Activated CD8-positive, alpha-beta T cell treated with anti-CD3 and anti-CD28 coated beads, Interleukin-2, amount 10 ng/mL, durations not matched to agents 7 days and 5 days (primary cell): ENCODE measurements at regions not wholly inside any gene's neighbourhood (a gene's known extent, or its start where the extent isn't known, plus 50 kb on each side); places are given as distances from the start of the nearest gene placed in this dataset.

Experiments used
- ATAC-seq: fragments of 150-1000 bp; cut with Tn5 transposase; one replicate; pipeline ENCODE4 v1.10.0; 2021; ENCODE audit warnings: moderate library complexity
- CTCF ChIA-PET: fragments of 350-600 bp; sonication (Branson Sonifier 250); formaldehyde crosslinking; loops from one replicate; lab custom pipeline; 2021; ENCODE audit warnings: antibody characterized with exemption; lab: Charles Lee
- POLR2A ChIA-PET: fragments of 350-600 bp; sonication (Branson Sonifier 250); formaldehyde crosslinking; loops from one replicate; lab custom pipeline; 2021; ENCODE audit warnings: antibody characterized with exemption; lab: Charles Lee
- DNase-seq: peaks from one replicate; pipeline ENCODE4 v3.0.0-alpha.2; 2020
- H3K27ac Mint-ChIP-seq: one replicate; pipeline ENCODE4 v1.8.0; 2021; ENCODE audit warnings: mild to moderate bottlenecking, mixed read lengths
- H3K27me3 Mint-ChIP-seq: one replicate; pipeline ENCODE4 v1.8.0; 2021; ENCODE audit warnings: low read depth, mixed read lengths
- H3K36me3 Mint-ChIP-seq: one replicate; pipeline ENCODE4 v1.8.0; 2021; ENCODE audit warnings: low read depth, mixed read lengths
- H3K4me1 Mint-ChIP-seq: one replicate; pipeline ENCODE4 v1.8.0; 2021; ENCODE audit warnings: low read depth, mixed read lengths
- H3K4me3 Mint-ChIP-seq: one replicate; pipeline ENCODE4 v1.8.0; 2021; ENCODE audit warnings: mild to moderate bottlenecking, mixed read lengths
- H3K9me3 Mint-ChIP-seq: one replicate; pipeline ENCODE4 v1.8.0; 2022; ENCODE audit warnings: mixed read lengths; ENCODE audit not compliant: insufficient read depth

- no peak for DNase-seq
- Mint-ChIP-seq H3K9me3 (no peaks in the 10 kb centered on the region), H3K27me3 (no peaks in the 10 kb centered on the region), H3K4me1 (no peaks in the 10 kb centered on the region), H3K27ac (no peak overlapping the region), H3K36me3 (no peaks in the 10 kb centered on the region), H3K4me3 (no peak overlapping the region)
- no peak for ATAC-seq
- ChIA-PET CTCF (no interaction called here), POLR2A (no interaction called here)
Observed at GRCh38 chr10:44519361-44519760, 134.5 kb upstream of the CXCL12 start.

GRCh38 chr10:44520651-44521050 is 135.8 kb upstream of the CXCL12 start:
- no peaks in the 10 kb centered on the region for H3K9me3 Mint-ChIP-seq
- H3K27ac Mint-ChIP-seq: no peak overlapping the region
- no peak for ATAC-seq
- ChIA-PET POLR2A (no interaction called here), CTCF (no interaction called here)
- DNase-seq: no peak
- H3K36me3 Mint-ChIP-seq: no peaks in the 10 kb centered on the region
- H3K4me1 Mint-ChIP-seq: no peaks in the 10 kb centered on the region
- H3K27me3 Mint-ChIP-seq: no peaks in the 10 kb centered on the region
- H3K4me3 Mint-ChIP-seq: no peak overlapping the region

GRCh38 chr10:44539178-44539577 is 154.3 kb upstream of the CXCL12 start:
- H3K36me3 Mint-ChIP-seq: no peaks in the 10 kb centered on the region
- H3K9me3 Mint-ChIP-seq: no peaks in the 10 kb centered on the region
- no peak for ATAC-seq
- POLR2A ChIA-PET: no interaction called here
- H3K27me3 Mint-ChIP-seq: no peaks in the 10 kb centered on the region
- CTCF ChIA-PET: no interaction called here
- no peak for DNase-seq
- no peaks in the 10 kb centered on the region for H3K4me1 Mint-ChIP-seq
- no peak overlapping the region for H3K27ac Mint-ChIP-seq
- H3K4me3 Mint-ChIP-seq: no peak overlapping the region

GRCh38 chr10:44552726-44553125 is 167.8 kb upstream of the CXCL12 start:
- CTCF ChIA-PET: no interaction called here

GRCh38 chr10:44557596-44558191 is 172.8 kb upstream of the CXCL12 start:
- H3K9me3 Mint-ChIP-seq: no peaks in the 10 kb centered on the region
- no peak overlapping the region for H3K4me3 Mint-ChIP-seq
- no peaks in the 10 kb centered on the region for H3K4me1 Mint-ChIP-seq
- POLR2A ChIA-PET: no interaction called here
- no peak overlapping the region for H3K27ac Mint-ChIP-seq
- CTCF ChIA-PET: no interaction called here
- DNase-seq (no peak), ATAC-seq (no peak)
- no peaks in the 10 kb centered on the region for H3K27me3 Mint-ChIP-seq
- H3K36me3 Mint-ChIP-seq: no peaks in the 10 kb centered on the region

More at GRCh38 chr10:44552726-44553125, 167.8 kb upstream of the CXCL12 start:
- Mint-ChIP-seq H3K36me3 (no peaks in the 10 kb centered on the region), H3K4me3 (no peak overlapping the region), H3K4me1 (no peaks in the 10 kb centered on the region), H3K27me3 (no peaks in the 10 kb centered on the region), H3K27ac (no peak overlapping the region), H3K9me3 (no peaks in the 10 kb centered on the region)
- POLR2A ChIA-PET: interaction anchor here (0.6 kb wide), 1 partner anchor 58 kb away, joined by 3 read pairs; no protein-coding TSS in a partner anchor
- ATAC-seq (no peak), DNase-seq (no peak)

- H3K4me1 Mint-ChIP-seq: no peaks in the 10 kb centered on the region
- ATAC-seq (no peak), DNase-seq (no peak)
- no peak overlapping the region for H3K4me3 Mint-ChIP-seq
- CTCF ChIA-PET: no interaction called here
- H3K36me3 Mint-ChIP-seq: no peaks in the 10 kb centered on the region
- no peaks in the 10 kb centered on the region for H3K27me3 Mint-ChIP-seq
- no peak overlapping the region for H3K27ac Mint-ChIP-seq
- no peaks in the 10 kb centered on the region for H3K9me3 Mint-ChIP-seq
- POLR2A ChIA-PET: no interaction called here
Observed at GRCh38 chr10:44558521-44558920, 173.6 kb upstream of the CXCL12 start.

GRCh38 chr10:44564361-44564760 is 179.5 kb upstream of the CXCL12 start:
- CTCF ChIA-PET: no interaction called here
- no peaks in the 10 kb centered on the region for H3K36me3 Mint-ChIP-seq

GRCh38 chr10:44564790-44565189 is 179.9 kb upstream of the CXCL12 start:
- Mint-ChIP-seq H3K36me3 (no peaks in the 10 kb centered on the region), H3K27ac (no peak overlapping the region), H3K27me3 (no peaks in the 10 kb centered on the region), H3K4me3 (no peak overlapping the region), H3K4me1 (no peaks in the 10 kb centered on the region), H3K9me3 (no peaks in the 10 kb centered on the region)
- ChIA-PET POLR2A (no interaction called here), CTCF (no interaction called here)
- ATAC-seq (no peak), DNase-seq (no peak)

More at GRCh38 chr10:44564361-44564760, 179.5 kb upstream of the CXCL12 start:
- Mint-ChIP-seq H3K4me3 (no peak overlapping the region), H3K4me1 (no peaks in the 10 kb centered on the region), H3K9me3 (no peaks in the 10 kb centered on the region), H3K27ac (no peak overlapping the region), H3K27me3 (no peaks in the 10 kb centered on the region)
- ATAC-seq (no peak), DNase-seq (no peak)
- POLR2A ChIA-PET: no interaction called here

GRCh38 chr10:44566786-44567185 is 181.9 kb upstream of the CXCL12 start:
- CTCF ChIA-PET: no interaction called here

GRCh38 chr10:44567471-44567870 is 182.6 kb upstream of the CXCL12 start:
- no peaks in the 10 kb centered on the region for H3K36me3 Mint-ChIP-seq
- no peak for DNase-seq
- ATAC-seq: no peak
- H3K27me3 Mint-ChIP-seq: no peaks in the 10 kb centered on the region
- ChIA-PET CTCF (no interaction called here), POLR2A (no interaction called here)
- H3K4me3 Mint-ChIP-seq: no peak overlapping the region
- H3K4me1 Mint-ChIP-seq: no peaks in the 10 kb centered on the region
- H3K9me3 Mint-ChIP-seq: no peaks in the 10 kb centered on the region
- no peak overlapping the region for H3K27ac Mint-ChIP-seq

More at GRCh38 chr10:44566786-44567185, 181.9 kb upstream of the CXCL12 start:
- no peak overlapping the region for H3K27ac Mint-ChIP-seq
- no peaks in the 10 kb centered on the region for H3K9me3 Mint-ChIP-seq
- H3K36me3 Mint-ChIP-seq: no peaks in the 10 kb centered on the region
- DNase-seq (no peak), ATAC-seq (no peak)
- POLR2A ChIA-PET: no interaction called here
- no peaks in the 10 kb centered on the region for H3K27me3 Mint-ChIP-seq
- H3K4me3 Mint-ChIP-seq: no peak overlapping the region
- no peaks in the 10 kb centered on the region for H3K4me1 Mint-ChIP-seq

GRCh38 chr10:44569193-44570091 is 184.5 kb upstream of the CXCL12 start:
- Mint-ChIP-seq H3K27ac (no peak overlapping the region), H3K36me3 (no peaks in the 10 kb centered on the region), H3K4me3 (no peak overlapping the region), H3K27me3 (no peaks in the 10 kb centered on the region), H3K9me3 (no peaks in the 10 kb centered on the region), H3K4me1 (no peaks in the 10 kb centered on the region)
- DNase-seq: no peak
- ATAC-seq: no peak
- ChIA-PET CTCF (no interaction called here), POLR2A (no interaction called here)

GRCh38 chr10:44571701-44572100 is 186.8 kb upstream of the CXCL12 start:
- POLR2A ChIA-PET: no interaction called here
- H3K9me3 Mint-ChIP-seq: no peaks in the 10 kb centered on the region
- H3K4me3 Mint-ChIP-seq: no peak overlapping the region
- H3K36me3 Mint-ChIP-seq: no peaks in the 10 kb centered on the region
- DNase-seq (no peak), ATAC-seq (no peak)
- no peak overlapping the region for H3K27ac Mint-ChIP-seq
- H3K4me1 Mint-ChIP-seq: no peaks in the 10 kb centered on the region
- CTCF ChIA-PET: no interaction called here
- no peaks in the 10 kb centered on the region for H3K27me3 Mint-ChIP-seq
